GM18907 (cell line): ENCODE measurements at regions not wholly inside any gene's neighbourhood (a gene's known extent, or its start where the extent isn't known, plus 50 kb on each side); places are given as distances from the start of the nearest gene placed in this dataset.

Experiments
- ATAC-seq: cut with Tn5 transposase; IDR thresholded peaks from one replicate; pipeline ENCODE4 v1.9.1; 2021; ENCODE audit warnings: mild to moderate bottlenecking, moderate library complexity; ENCODE audit not compliant: unreplicated experiment

GRCh38 chr12:61667676-61668075 lies 592.5 kb upstream of the USP15 start:
- ATAC-seq: no peak

- ATAC-seq: no peak
Observed at GRCh38 chr12:61676520-61676919, 583.7 kb upstream of the USP15 start.

- no peak for ATAC-seq
Observed at GRCh38 chr12:61687407-61687806, 572.8 kb upstream of the USP15 start.

- ATAC-seq: no peak
Observed at GRCh38 chr12:61694214-61694613, 566.0 kb upstream of the USP15 start.

- ATAC-seq: no peak
Observed at GRCh38 chr12:61701471-61701870, 558.7 kb upstream of the USP15 start.

GRCh38 chr12:61706783-61707182 lies 553.4 kb upstream of the USP15 start:
- ATAC-seq: no peak

GRCh38 chr12:61713121-61713520 lies 547.1 kb upstream of the USP15 start:
- ATAC-seq: no peak

GRCh38 chr12:61717986-61718385 lies 542.2 kb upstream of the USP15 start:
- no peak for ATAC-seq

GRCh38 chr12:61739925-61740324 lies 520.3 kb upstream of the USP15 start:
- no peak for ATAC-seq

- no peak for ATAC-seq
Observed at GRCh38 chr12:61750604-61751003, 509.6 kb upstream of the USP15 start.

- no peak for ATAC-seq
Observed at GRCh38 chr12:61754214-61754613, 506.0 kb upstream of the USP15 start.

GRCh38 chr12:61757831-61758505 lies 502.2 kb upstream of the USP15 start:
- no peak for ATAC-seq

- no peak for ATAC-seq
Observed at GRCh38 chr12:61758661-61759060, 501.5 kb upstream of the USP15 start.

- no peak for ATAC-seq
Observed at GRCh38 chr12:61765926-61766325, 494.3 kb upstream of the USP15 start.

- ATAC-seq: no peak
Observed at GRCh38 chr12:61780435-61780834, 479.8 kb upstream of the USP15 start.

GRCh38 chr12:61781021-61781581 lies 479.1 kb upstream of the USP15 start:
- ATAC-seq: no peak

- no peak for ATAC-seq
Observed at GRCh38 chr12:61796846-61797245, 463.4 kb upstream of the USP15 start.

GRCh38 chr12:61797266-61797665 lies 462.9 kb upstream of the USP15 start:
- ATAC-seq: no peak

GRCh38 chr12:61798778-61799177 lies 461.4 kb upstream of the USP15 start:
- no peak for ATAC-seq

GRCh38 chr12:61804301-61804700 lies 455.9 kb upstream of the USP15 start:
- ATAC-seq: no peak

- no peak for ATAC-seq
Observed at GRCh38 chr12:61808856-61809255, 451.3 kb upstream of the USP15 start.

GRCh38 chr12:61810486-61810885 lies 449.7 kb upstream of the USP15 start:
- ATAC-seq: no peak

- ATAC-seq: no peak
Observed at GRCh38 chr12:61821381-61821780, 438.8 kb upstream of the USP15 start.
